ENCODE measurements at regions not wholly inside any gene's neighbourhood (a gene's known extent, or its start where the extent isn't known, plus 50 kb on each side); places are given as distances from the start of the nearest gene placed in this dataset.

GRCh38 chr7:35465791-35466336 is 212.0 kb upstream of the TBX20 start:
- no peak overlapping the region for H3K4me3 ChIP-seq (ENCODE audit: low read depth, low read length)
- no peak for DNase-seq (ENCODE audit: low read depth)
- TF ChIP-seq CTCF (IDR thresholded peaks at IDR 0.05; ENCODE audit: insufficient read depth, low read length) = no peak

GRCh38 chr7:35463751-35464150 is 209.9 kb upstream of the TBX20 start:
- H3K4me3 ChIP-seq (ENCODE audit: low read depth, low read length) = no peak overlapping the region
- no peak for TF ChIP-seq CTCF (IDR thresholded peaks at IDR 0.05; ENCODE audit: insufficient read depth, low read length)
- no peak for DNase-seq (ENCODE audit: low read depth)

GRCh38 chr7:35463176-35463700 is 209.3 kb upstream of the TBX20 start:
- no peak for DNase-seq (ENCODE audit: low read depth)
- H3K4me3 ChIP-seq (ENCODE audit: low read depth, low read length) = no peak overlapping the region
- TF ChIP-seq CTCF (IDR thresholded peaks at IDR 0.05; ENCODE audit: insufficient read depth, low read length) = no peak

- no peak overlapping the region for H3K4me3 ChIP-seq (ENCODE audit: low read depth, low read length)
- DNase-seq (ENCODE audit: low read depth) = no peak
- TF ChIP-seq CTCF (IDR thresholded peaks at IDR 0.05; ENCODE audit: insufficient read depth, low read length) = no peak
Measured at GRCh38 chr7:35454575-35455385, 200.9 kb upstream of the TBX20 start.

GRCh38 chr7:35450456-35451214 is 196.7 kb upstream of the TBX20 start:
- H3K4me3 ChIP-seq (ENCODE audit: low read depth, low read length) = no peak overlapping the region
- DNase-seq (ENCODE audit: low read depth) = no peak
- no peak for TF ChIP-seq CTCF (IDR thresholded peaks at IDR 0.05; ENCODE audit: insufficient read depth, low read length)

GRCh38 chr7:35448486-35448885 is 194.6 kb upstream of the TBX20 start:
- H3K4me3 ChIP-seq (ENCODE audit: low read depth, low read length) = no peak overlapping the region
- no peak for DNase-seq (ENCODE audit: low read depth)
- TF ChIP-seq CTCF (IDR thresholded peaks at IDR 0.05; ENCODE audit: insufficient read depth, low read length) = no peak
